ENCODE measurements at regions not wholly inside any gene's neighbourhood (a gene's known extent, or its start where the extent isn't known, plus 50 kb on each side); places are given as distances from the start of the nearest gene placed in this dataset.

- TF ChIP-seq POLR2A (IDR thresholded peaks at IDR 0.05) (no peak), EP300 (IDR thresholded peaks at IDR 0.05) (no peak), POLR2AphosphoS5 (IDR thresholded peaks at IDR 0.05) (no peak)
- TF ChIP-seq, protein P1, sequence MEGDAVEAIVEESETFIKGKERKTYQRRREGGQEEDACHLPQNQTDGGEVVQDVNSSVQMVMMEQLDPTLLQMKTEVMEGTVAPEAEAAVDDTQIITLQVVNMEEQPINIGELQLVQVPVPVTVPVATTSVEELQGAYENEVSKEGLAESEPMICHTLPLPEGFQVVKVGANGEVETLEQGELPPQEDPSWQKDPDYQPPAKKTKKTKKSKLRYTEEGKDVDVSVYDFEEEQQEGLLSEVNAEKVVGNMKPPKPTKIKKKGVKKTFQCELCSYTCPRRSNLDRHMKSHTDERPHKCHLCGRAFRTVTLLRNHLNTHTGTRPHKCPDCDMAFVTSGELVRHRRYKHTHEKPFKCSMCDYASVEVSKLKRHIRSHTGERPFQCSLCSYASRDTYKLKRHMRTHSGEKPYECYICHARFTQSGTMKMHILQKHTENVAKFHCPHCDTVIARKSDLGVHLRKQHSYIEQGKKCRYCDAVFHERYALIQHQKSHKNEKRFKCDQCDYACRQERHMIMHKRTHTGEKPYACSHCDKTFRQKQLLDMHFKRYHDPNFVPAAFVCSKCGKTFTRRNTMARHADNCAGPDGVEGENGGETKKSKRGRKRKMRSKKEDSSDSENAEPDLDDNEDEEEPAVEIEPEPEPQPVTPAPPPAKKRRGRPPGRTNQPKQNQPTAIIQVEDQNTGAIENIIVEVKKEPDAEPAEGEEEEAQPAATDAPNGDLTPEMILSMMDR (IDR thresholded peaks at IDR 0.05) = no peak
Observed at GRCh38 chr7:131090886-131091692, 236.6 kb upstream of the MKLN1 start.

All from sigmoid colon (tissue), 4 donors.